H1 (cell line): ENCODE measurements at regions not wholly inside any gene's neighbourhood (a gene's known extent, or its start where the extent isn't known, plus 50 kb on each side); places are given as distances from the start of the nearest gene placed in this dataset.

Source experiments
- CTCF ChIA-PET: fragments of 300-600 bp; sonication (Branson Sonifier 250); formaldehyde crosslinking; loops from one replicate; lab custom pipeline; 2021; ENCODE audit not compliant: partially characterized antibody; lab: Charles Lee
- POLR2A ChIA-PET: fragments of 300-600 bp; sonication (Branson Sonifier 250); formaldehyde crosslinking; loops from one replicate; lab custom pipeline; 2021; ENCODE audit warnings: inconsistent platforms; ENCODE audit not compliant: partially characterized antibody; lab: Charles Lee
- DNase-seq, 2 experiments: peaks; one replicate each; pipeline versions ENCODE4 v3.0.0 to v3.0.0-alpha.2; 2010 to 2022; ENCODE audit warnings: low spot score in 2 of 2, low read depth in 1 of 2, mixed read lengths in 1 of 2
- FAIRE-seq: peaks from 2 replicates; lab custom pipeline; 2011; peaks lifted over from hg19 to GRCh38; lab: Jason Lieb, UNC
- H2AFZ ChIP-seq: 2 replicates; pipeline ENCODE4 v1.8.1; 2012; ENCODE audit warnings: low read length, inconsistent platforms
- H2AK5ac ChIP-seq: 2 replicates; pipeline ENCODE4 v1.6.1; 2013; ENCODE audit warnings: low read depth, low read length
- H2BK120ac ChIP-seq: replicated peaks from 2 replicates; pipeline ENCODE3; 2013; ENCODE audit warnings: low read depth, low read length, inconsistent platforms
- H2BK12ac ChIP-seq: 2 replicates; pipeline ENCODE4 v1.6.1; 2013; ENCODE audit warnings: low read depth, low read length
- H2BK15ac ChIP-seq: 2 replicates; pipeline ENCODE4 v1.6.1; 2013; ENCODE audit warnings: low read length
- H2BK20ac ChIP-seq: 2 replicates; pipeline ENCODE4 v1.6.1; 2013; ENCODE audit warnings: low read length
- H2BK5ac ChIP-seq: 2 replicates; pipeline ENCODE4 v1.6.1; 2013; ENCODE audit warnings: low read depth, low read length
- H3K14ac ChIP-seq: 2 replicates; pipeline ENCODE4 v1.6.1; 2013; ENCODE audit warnings: inconsistent platforms; ENCODE audit not compliant: insufficient read length
- H3K18ac ChIP-seq: 2 replicates; pipeline ENCODE4 v1.6.1; 2013; ENCODE audit warnings: low read length; ENCODE audit errors: extremely low read depth
- H3K23ac ChIP-seq: 2 replicates; pipeline ENCODE4 v1.6.1; 2013; ENCODE audit warnings: inconsistent platforms; ENCODE audit not compliant: insufficient read length
- H3K23me2 ChIP-seq: 2 replicates; pipeline ENCODE4 v1.6.1; 2013; ENCODE audit warnings: low read depth, low read length
- H3K27ac ChIP-seq: 2 replicates; pipeline ENCODE4 v1.6.1; 2011; ENCODE audit warnings: low read depth, low read length, inconsistent platforms
- H3K27me3 ChIP-seq, 4 experiments: replicated peaks in 1 of 4; 1 replicate in 1 of 4; 2 replicates in 3 of 4; pipeline versions ENCODE4 v1.6.1 to v1.8.1; 2011 to 2013; ENCODE audit warnings: low read length in 3 of 4, mild to moderate bottlenecking in 3 of 4, inconsistent platforms in 2 of 4, mixed read lengths in 2 of 4, moderate library complexity in 1 of 4; ENCODE audit not compliant: control insufficient read depth in 3 of 4, insufficient read depth in 3 of 4; ENCODE audit errors: extremely low read depth in 1 of 4
- H3K36me3 ChIP-seq, 4 experiments: 2 replicates each; pipeline versions ENCODE4 v1.6.1 to v1.8.1; 2011 to 2013; ENCODE audit warnings: mild to moderate bottlenecking in 4 of 4, low read length in 3 of 4, moderate library complexity in 2 of 4, control low read depth in 1 of 4, inconsistent platforms in 1 of 4; ENCODE audit not compliant: insufficient read depth in 4 of 4, control insufficient read depth in 2 of 4
- H3K4ac ChIP-seq: replicated peaks from 2 replicates; pipeline ENCODE3; 2013; ENCODE audit warnings: low read length, low read depth, mixed read lengths, inconsistent platforms; ENCODE audit not compliant: insufficient read length
- H3K4me1 ChIP-seq, 4 experiments: replicated peaks in 1 of 4; 1 replicate in 1 of 4; 2 replicates in 3 of 4; pipeline versions ENCODE4 v1.6.1 to v1.8.1; 2011 to 2013; ENCODE audit warnings: low read length in 3 of 4, inconsistent platforms in 2 of 4, mixed read lengths in 1 of 4; ENCODE audit not compliant: insufficient read depth in 4 of 4, control insufficient read depth in 3 of 4
- H3K4me2 ChIP-seq, 2 experiments: 2 replicates each; pipeline versions ENCODE4 v1.6.1 to v1.8.1; 2011 to 2013; ENCODE audit warnings: low read depth in 2 of 2, low read length in 2 of 2, control low read depth in 1 of 2, inconsistent platforms in 1 of 2, mild to moderate bottlenecking in 1 of 2; ENCODE audit not compliant: insufficient read depth in 1 of 2
- H3K4me3 ChIP-seq, 4 experiments: fragments of 200-600, 300-600 bp in 1 of 4; sonication (generic), shearing (Covaris generic), sonication (Bioruptor Twin) in 1 of 4; 2 replicates each; pipeline versions ENCODE4 v1.5.1 to v1.8.1; 2011 to 2016; ENCODE audit warnings: low read length in 4 of 4, low read depth in 3 of 4, control low read depth in 2 of 4, inconsistent platforms in 2 of 4, mild to moderate bottlenecking in 2 of 4, mixed read lengths in 1 of 4, moderate library complexity in 1 of 4; ENCODE audit not compliant: insufficient read depth in 2 of 4; ENCODE audit errors: extremely low read depth in 1 of 4
- H3K56ac ChIP-seq: replicated peaks from 2 replicates; pipeline ENCODE3; 2013; ENCODE audit warnings: low read depth, mild to moderate bottlenecking, mixed read lengths, low read length, inconsistent platforms; ENCODE audit not compliant: insufficient read length
- H3K79me1 ChIP-seq: 2 replicates; pipeline ENCODE4 v1.6.1; 2013; ENCODE audit warnings: low read depth, low read length, control low read depth
- H3K79me2 ChIP-seq, 2 experiments: 2 replicates each; pipeline versions ENCODE4 v1.6.1 to v1.8.1; 2012 to 2013; ENCODE audit warnings: low read length in 2 of 2, mild to moderate bottlenecking in 2 of 2, inconsistent platforms in 1 of 2; ENCODE audit not compliant: insufficient read depth in 2 of 2, control insufficient read depth in 1 of 2
- H3K9ac ChIP-seq, 4 experiments: replicated peaks in 1 of 4; 1 replicate in 1 of 4; 2 replicates in 3 of 4; pipeline versions ENCODE4 v1.6.1 to v1.8.1; 2011 to 2013; ENCODE audit warnings: low read depth in 3 of 4, low read length in 3 of 4, control low read depth in 2 of 4, mild to moderate bottlenecking in 2 of 4, moderate library complexity in 2 of 4, inconsistent platforms in 1 of 4; ENCODE audit errors: extremely low read depth in 1 of 4
- H3K9me3 ChIP-seq, 2 experiments: 2 replicates each; pipeline versions ENCODE4 v1.6.1 to v1.8.1; 2012 to 2013; ENCODE audit warnings: mild to moderate bottlenecking in 2 of 2, moderate library complexity in 2 of 2, control low read depth in 1 of 2, inconsistent platforms in 1 of 2, low read depth in 1 of 2, low read length in 1 of 2, mixed read lengths in 1 of 2; ENCODE audit not compliant: insufficient read depth in 2 of 2
- H4K20me1 ChIP-seq, 2 experiments: replicated peaks in 1 of 2; 2 replicates each; pipeline versions ENCODE3 to v1.8.1; 2011 to 2013; ENCODE audit warnings: inconsistent platforms in 2 of 2, low read length in 2 of 2, mild to moderate bottlenecking in 1 of 2; ENCODE audit not compliant: insufficient read depth in 2 of 2, control insufficient read depth in 1 of 2
- H4K5ac ChIP-seq: 2 replicates; pipeline ENCODE4 v1.6.1; 2013; ENCODE audit warnings: low read length, low read depth, mixed read lengths, inconsistent platforms; ENCODE audit not compliant: insufficient read length
- H4K8ac ChIP-seq: 2 replicates; pipeline ENCODE4 v1.8.0; 2013; ENCODE audit warnings: mild to moderate bottlenecking, moderate library complexity, low read length, inconsistent platforms; ENCODE audit not compliant: insufficient read depth; ENCODE audit errors: extremely low read depth
- H4K91ac ChIP-seq: replicated peaks from 2 replicates; pipeline ENCODE3; 2013; ENCODE audit warnings: low read length, mixed read lengths, inconsistent platforms; ENCODE audit not compliant: insufficient read length
- ATF2 ChIP-seq: IDR thresholded peaks from 2 replicates; pipeline ENCODE4 v1.6.1; 2012; ENCODE audit warnings: low read length, inconsistent platforms
- CHD1 ChIP-seq: IDR thresholded peaks from 2 replicates; pipeline ENCODE4 v1.6.1; 2012; ENCODE audit warnings: low read depth, low read length, improper control_type of control experiment
- EGR1 ChIP-seq: IDR thresholded peaks from 2 replicates; pipeline ENCODE4 v1.6.1; 2011; ENCODE audit warnings: low read depth, low read length, borderline replicate concordance
- HDAC2 ChIP-seq, 2 experiments: fragments of 300-600 bp in 1 of 2; sonication (generic) in 1 of 2; IDR thresholded peaks; 2 replicates each; pipeline ENCODE4 v1.6.1; 2011 to 2012; ENCODE audit warnings: low read depth in 2 of 2, low read length in 2 of 2, mild to moderate bottlenecking in 2 of 2, moderate library complexity in 2 of 2, borderline replicate concordance in 1 of 2, inconsistent platforms in 1 of 2
- KDM5A ChIP-seq: fragments of 200-600 bp; IDR thresholded peaks from 2 replicates; pipeline ENCODE4 v1.7.1; 2012; ENCODE audit warnings: mild to moderate bottlenecking, low read length, inconsistent platforms, mixed read lengths
- PHF8 ChIP-seq: fragments of 200-600 bp; sonication (generic); conservative IDR thresholded peaks from 2 replicates; pipeline ENCODE4 v1.7.1; 2012; ENCODE audit warnings: low read depth, mild to moderate bottlenecking, inconsistent platforms, low read length, moderate library complexity
- RFX5 ChIP-seq: IDR thresholded peaks from 2 replicates; pipeline ENCODE4 v1.6.1; 2011; ENCODE audit warnings: low read depth, low read length, improper control_type of control experiment, borderline replicate concordance
- SAP30 ChIP-seq: fragments of 300-600 bp; sonication (generic); IDR thresholded peaks from 2 replicates; pipeline ENCODE4 v1.7.1; 2012; ENCODE audit warnings: low read length, moderate library complexity, mild to moderate bottlenecking, inconsistent platforms; ENCODE audit not compliant: insufficient read depth, insufficient replicate concordance
- SIX5 ChIP-seq: IDR thresholded peaks from 2 replicates; pipeline ENCODE4 v1.6.1; 2011; ENCODE audit warnings: mild to moderate bottlenecking, low read depth, low read length
- SUZ12 ChIP-seq: fragments of 200-600 bp; sonication (generic); IDR thresholded peaks from 2 replicates; pipeline ENCODE4 v1.6.1; 2012; ENCODE audit warnings: mild to moderate bottlenecking, inconsistent platforms, low read length, moderate library complexity, mixed read lengths
- TEAD4 ChIP-seq: IDR thresholded peaks from 2 replicates; pipeline ENCODE4 v1.6.1; 2012; ENCODE audit warnings: low read depth, low read length, inconsistent platforms, mixed read lengths
- WGBS, 2 experiments: shearing (Covaris generic) in 1 of 2; methylation state at CpG; one replicate each; pipeline versions ENCODE4 v1.1.6 to v1.1.7; 2013 to 2015; ENCODE audit warnings: low lambda C conversion rate in 2 of 2, mixed read lengths in 2 of 2, inconsistent platforms in 1 of 2, low coverage in 1 of 2, missing lambda C conversion rate in 1 of 2; ENCODE audit not compliant: insufficient replicate concordance in 2 of 2, insufficient coverage in 1 of 2, insufficient read length in 1 of 2; ENCODE audit errors: extremely low coverage in 1 of 2, missing lambda C conversion rate in 1 of 2; 5-methylcytosine and 5-hydroxymethylcytosine counted together

- Histone ChIP-seq H2BK20ac (no peak overlapping the region), H3K79me1 (no peaks in the 10 kb centered on the region), H3K79me2 (no peaks in the 10 kb centered on the region), H3K4me3 (no peak overlapping the region), H2BK5ac (no peak overlapping the region), H3K36me3 (no peaks in the 10 kb centered on the region), H3K27ac (no peak overlapping the region), H4K91ac (no peak overlapping the region), H3K9me3 (no peaks in the 10 kb centered on the region), H2AK5ac (no peak overlapping the region), H4K20me1 (peaks cover 0 to 2% of the 10 kb centered on the region in 2 experiments), H3K14ac (no peak overlapping the region), H3K9ac (no peak overlapping the region), H3K27me3 (no peaks in the 10 kb centered on the region), H3K23me2 (peaks cover 4% of the 10 kb centered on the region; the same call in 1 of the 2 replicates), H2BK120ac (no peak overlapping the region), H3K56ac (no peak overlapping the region), H3K4ac (no peak overlapping the region), H3K23ac (no peak overlapping the region), H2AFZ (no peak overlapping the region), H3K4me2 (no peak overlapping the region), H3K18ac (no peak overlapping the region), H3K4me1 (no peaks in the 10 kb centered on the region; a peak in 1 of 7 replicates), H4K8ac (no peak overlapping the region), H2BK12ac (no peak overlapping the region), H2BK15ac (no peak overlapping the region), H4K5ac (no peak overlapping the region)
- WGBS, 2 experiments, result 88% methylated on average over 4 of the region's 4 CpGs; no CpG with 5 or more reads in 1 of the 2 experiments
- FAIRE-seq (no peak), DNase-seq (no peak)
- ChIA-PET CTCF (no interaction called here), POLR2A (no interaction called here)
- no peak for TF ChIP-seq RFX5
- TF ChIP-seq KDM5A, result no peak
- no peak for TF ChIP-seq SAP30
- no peak for TF ChIP-seq HDAC2 (IDR thresholded peaks at IDR 0.05; ENCODE audit: borderline replicate concordance in 1 of 2, low read depth in 2 of 2, low read length in 2 of 2)
- no peak for TF ChIP-seq TEAD4
- no peak for TF ChIP-seq SIX5
- TF ChIP-seq SUZ12, result no peak
- TF ChIP-seq CHD1, result no peak
- no peak for TF ChIP-seq EGR1
- TF ChIP-seq PHF8, result no peak
- TF ChIP-seq ATF2, result no peak
Observed at GRCh38 chr13:40197936-40198595, 468.4 kb downstream of the FOXO1 start.
